NOMO-1 (cell line): ENCODE measurements at regions not wholly inside any gene's neighbourhood (a gene's known extent, or its start where the extent isn't known, plus 50 kb on each side); places are given as distances from the start of the nearest gene placed in this dataset.

Source experiments
- DNase-seq, 2 experiments: peaks; one replicate each; lab custom pipeline; 2025; ENCODE audit not compliant: unreplicated experiment in 2 of 2; lab: John Stamatoyannopoulos, UW

DNA sequence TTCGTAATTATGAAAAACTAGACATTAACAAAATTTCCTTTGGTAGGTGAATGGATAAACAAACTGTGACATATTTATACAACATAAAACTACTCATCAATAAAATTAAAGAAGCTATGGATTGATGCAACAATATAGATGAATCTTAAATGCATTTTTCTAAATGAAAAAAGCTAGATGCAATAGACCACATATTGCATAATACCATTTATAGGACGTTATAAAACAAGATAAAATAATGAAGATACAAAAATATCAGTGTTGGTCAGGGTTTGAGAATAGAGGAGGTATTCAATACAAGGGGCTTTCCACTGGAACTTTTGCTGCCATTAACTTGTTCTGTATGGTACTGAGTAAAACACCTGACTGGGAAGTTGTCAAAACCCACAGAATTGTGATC lies 314.4 kb downstream of the GRB14 start:
- no peak for DNase-seq

DNA sequence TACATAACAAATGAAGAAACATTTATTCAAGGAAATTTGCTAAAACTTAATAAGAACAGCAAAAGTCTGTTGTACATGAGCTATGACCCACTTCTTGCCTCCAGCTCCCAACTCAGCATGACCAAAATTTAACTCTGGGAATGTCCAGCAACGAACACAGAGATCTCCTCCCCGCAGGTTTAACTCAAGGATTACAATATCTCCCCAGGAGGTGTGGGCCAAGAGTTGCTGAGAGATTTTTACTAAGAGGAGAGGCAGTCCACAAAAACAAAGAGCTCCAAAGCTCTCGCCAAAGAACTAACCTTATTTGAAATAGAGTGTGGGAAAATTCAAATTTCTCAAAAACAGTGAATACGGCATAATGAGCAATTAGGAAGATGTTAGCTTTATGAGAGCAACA lies 318.5 kb downstream of the GRB14 start:
- DNase-seq = no peak

DNA sequence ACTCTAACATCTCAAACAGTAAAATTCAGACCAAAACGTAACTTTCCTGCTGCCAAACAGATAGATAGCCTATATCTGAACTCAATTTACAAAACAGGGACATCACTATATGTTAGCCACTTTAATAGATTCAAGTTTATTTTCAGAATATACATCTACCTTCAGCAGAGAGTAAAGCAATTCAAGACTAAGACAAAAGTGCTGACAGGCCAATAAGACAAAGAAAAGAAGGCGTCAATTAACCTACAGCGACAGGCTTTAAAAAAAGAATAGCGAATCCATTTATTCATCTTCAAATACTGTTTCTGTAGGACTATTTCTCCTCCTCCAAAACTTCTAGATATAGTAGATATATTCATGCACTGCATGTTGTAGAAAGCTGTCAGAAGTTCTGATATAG lies 333.0 kb downstream of the GRB14 start:
- DNase-seq = no peak

DNA sequence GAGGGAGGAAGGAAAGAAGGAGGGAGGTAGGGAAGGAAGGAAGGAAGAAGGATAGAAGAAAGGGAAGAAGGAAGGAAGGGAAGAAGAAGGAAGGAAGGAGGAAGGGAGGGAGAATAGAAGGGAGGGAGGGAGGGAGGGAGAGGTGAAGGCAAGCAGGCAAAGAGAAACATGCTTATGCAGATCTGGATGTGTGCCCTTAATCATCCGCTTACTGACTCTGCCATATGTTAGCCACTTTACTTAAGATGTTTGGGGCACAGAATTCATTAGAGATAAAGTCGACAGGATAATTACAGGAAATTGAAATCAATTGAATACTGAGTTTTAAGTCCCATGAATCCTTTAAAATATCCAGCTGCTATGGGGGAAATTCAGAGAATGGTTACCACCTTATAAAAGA lies 334.2 kb downstream of the GRB14 start:
- DNase-seq = no peak

DNA sequence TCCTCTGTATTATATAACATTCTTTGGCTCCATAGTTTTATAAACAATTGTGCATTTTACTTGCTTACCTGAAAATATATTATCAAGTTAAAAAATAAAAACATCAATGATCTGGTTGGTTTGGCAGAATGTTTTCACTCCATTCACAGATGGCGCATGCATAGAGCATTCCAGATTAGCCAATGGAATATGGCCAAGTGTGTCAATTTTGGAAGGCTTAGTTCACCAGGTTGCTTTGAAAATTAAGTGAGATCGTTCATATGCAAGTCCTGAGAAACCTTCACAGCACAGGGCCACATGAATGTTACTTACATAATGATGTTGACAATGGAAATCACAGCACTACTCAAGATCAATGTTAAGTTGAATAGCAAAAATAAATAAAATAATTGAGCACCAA lies 335.7 kb downstream of the GRB14 start:
- DNase-seq = no peak

DNA sequence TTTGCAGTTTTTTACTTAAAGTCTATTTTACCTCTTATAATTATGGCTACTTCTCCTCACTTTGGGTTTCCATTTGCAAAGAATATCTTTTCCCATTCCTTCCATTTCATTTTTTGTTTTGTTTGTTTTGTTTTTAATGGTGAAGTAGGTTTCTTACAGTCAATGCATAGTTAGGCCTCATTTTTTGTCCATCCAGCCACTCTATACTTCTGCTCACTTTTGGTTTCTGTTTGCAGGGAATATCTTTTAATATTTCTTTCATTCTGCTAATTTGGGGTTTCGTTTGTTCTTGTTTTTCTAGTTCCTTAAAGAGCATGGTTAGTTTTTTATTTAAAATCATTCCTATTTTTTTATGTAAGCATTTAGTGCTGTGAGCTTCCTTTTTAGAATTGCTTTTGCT lies 339.4 kb downstream of the GRB14 start:
- no peak for DNase-seq

DNA sequence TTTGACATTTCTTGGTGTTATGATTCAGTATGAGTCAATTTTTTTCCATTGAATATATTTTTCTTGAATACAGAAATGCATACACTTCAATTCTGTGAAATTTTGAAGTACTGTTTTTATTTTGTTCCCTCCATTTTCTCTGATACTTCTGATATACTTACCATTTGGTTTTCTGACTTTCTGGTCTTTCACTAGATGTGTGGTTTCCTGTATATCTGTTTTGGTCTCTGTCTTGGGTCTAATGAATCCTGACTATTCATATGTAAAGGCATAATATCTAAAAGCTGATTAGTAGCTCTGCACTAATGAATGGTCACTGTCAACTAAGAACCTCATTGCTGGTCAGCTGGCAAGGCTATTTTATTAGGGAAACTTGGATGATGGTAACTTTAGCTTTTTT lies 345.6 kb downstream of the GRB14 start:
- DNase-seq = no peak

DNA sequence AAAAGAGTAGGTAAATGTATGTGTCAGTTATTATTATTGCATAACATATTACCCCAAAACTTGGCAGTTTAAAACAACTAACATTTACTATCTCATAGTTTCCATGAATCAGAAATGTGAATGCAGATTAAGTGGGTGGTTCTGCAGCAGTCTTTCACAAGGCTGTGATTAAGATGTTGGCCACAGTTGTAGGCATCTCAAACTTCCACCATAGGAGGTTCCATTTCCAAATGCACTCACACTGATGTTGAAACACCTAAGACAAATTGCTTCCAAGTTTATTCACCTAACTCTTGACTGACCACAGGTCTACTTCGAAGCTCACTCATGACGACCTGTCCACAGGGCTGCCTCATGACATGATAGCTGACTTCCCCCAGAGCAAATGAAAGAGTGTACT lies 360.8 kb downstream of the GRB14 start:
- DNase-seq = no peak

DNA sequence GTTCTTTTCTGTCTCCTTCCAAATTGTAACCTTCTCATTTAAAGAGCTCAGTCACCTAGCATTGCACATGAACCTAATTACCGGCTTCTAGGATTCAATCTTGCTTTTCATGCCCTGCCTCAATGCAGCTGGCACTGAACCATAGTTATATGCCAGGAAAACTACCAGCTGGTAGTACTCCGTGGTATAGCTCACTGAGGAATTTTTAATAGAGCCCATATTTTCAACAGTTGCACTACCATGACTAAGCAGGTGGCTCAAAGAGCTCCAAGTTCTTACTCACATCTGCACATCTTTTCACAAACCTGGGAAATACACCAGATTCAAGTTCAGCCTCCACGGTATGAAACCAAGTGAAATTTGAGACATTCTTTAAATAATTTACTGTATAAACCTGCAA lies 363.5 kb downstream of the GRB14 start:
- no peak for DNase-seq

DNA sequence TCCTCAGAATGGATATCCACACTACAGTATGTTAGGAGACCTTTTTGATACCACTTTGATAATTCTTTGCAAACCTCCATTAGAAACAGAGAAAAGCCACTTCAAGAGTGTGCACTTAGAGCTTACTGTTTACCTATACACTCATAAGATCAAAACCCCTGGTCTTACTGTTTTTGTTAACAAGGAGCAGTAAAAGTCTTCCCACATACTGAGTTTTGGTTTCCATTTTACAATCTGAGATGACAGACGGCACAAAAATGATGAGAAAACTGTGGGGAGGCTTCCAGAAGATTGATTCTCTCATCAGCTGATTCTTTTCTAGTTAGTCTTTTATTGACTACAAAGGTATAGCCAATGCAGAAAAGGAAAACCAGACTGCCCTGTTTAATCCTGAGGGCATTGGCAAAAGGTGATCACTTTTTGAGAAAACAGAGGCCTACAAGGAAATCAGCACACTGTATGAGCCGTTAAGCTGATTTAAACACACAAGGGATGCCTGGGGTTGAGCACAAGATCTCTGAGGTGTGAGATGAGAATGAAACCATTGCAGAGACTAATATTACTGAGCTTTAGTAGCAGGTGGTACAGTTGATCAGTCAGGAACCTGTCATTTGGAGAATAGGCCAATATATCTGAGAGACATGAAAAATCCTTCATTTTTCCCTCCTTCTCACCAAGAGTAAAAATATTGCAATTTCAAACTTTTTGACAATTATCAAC lies 368.6 kb downstream of the GRB14 start:
- no peak for DNase-seq

DNA sequence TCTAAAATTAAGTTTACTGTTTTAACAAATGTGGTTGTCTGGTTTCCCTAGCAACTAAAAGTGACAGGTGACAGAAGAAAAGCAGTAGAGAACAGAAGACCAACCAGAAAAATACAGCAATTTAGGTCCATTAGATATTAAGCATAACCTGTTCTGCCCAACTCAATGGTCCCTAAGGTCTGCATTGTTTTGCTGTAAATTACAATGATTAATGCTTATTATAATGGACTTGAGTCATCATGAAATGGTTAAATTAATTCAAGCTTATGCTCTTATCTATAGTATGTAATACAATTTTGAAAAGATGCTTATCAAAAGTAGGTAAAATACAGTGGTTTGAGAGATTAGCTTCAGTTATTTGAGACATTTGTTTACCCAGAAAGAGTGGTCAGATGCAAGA lies 378.0 kb downstream of the GRB14 start:
- DNase-seq = no peak

DNA sequence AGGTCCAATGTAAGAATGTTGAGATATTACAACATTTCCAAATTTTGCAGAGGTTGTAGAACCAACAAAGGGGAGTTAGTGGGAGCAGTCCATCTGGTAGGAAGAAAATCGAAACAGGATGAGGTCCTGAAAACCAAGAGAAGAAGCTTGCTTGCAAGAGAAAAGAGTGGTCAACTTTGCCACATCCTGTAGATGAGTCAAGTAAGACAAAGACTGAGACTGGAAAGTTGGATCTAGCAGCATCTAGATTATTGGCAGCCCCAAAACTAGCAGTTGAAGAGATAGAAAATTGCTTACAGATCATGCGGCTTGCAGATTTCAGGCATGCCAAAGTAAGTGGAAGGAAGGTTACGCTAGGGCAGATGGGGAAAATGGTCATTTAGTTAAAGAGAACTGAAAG lies 378.9 kb downstream of the GRB14 start:
- DNase-seq = no peak

DNA sequence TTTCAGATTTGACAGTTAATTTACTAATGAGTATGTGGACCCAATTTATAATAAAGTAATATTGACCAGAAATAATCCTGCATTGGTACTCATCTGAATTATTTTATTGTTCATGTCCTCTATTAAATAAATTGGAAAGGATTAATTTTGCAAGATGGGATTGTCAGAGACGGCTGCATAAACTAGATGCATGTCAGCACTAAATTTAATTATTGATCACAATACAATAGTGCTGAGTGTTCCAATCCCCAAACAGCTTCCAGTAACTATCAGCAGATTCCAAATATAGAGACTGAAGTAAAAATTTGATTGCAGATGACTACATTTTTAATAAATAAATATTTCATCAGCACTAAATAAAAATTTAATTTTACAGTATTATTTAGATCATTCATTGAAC lies 387.2 kb downstream of the GRB14 start:
- DNase-seq = no peak

DNA sequence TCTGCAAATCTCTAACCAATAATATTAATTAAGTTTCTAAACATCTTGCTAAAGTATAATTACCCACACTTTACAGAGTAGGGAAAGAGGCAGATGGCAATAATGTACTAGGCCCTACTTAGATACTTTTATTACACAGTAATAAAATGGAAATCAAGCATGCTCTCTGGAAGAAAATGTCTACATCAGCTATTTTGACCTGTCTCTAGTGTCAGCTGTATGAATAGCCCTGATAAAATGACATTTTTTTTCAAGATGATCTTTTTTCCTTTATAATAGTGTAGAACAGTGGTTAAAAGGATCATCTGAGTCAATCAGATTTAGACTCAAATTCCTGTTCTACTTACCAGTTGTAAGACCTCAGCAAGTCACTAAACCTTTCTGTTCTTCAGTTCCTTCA lies 397.3 kb downstream of the GRB14 start:
- no peak for DNase-seq

DNA sequence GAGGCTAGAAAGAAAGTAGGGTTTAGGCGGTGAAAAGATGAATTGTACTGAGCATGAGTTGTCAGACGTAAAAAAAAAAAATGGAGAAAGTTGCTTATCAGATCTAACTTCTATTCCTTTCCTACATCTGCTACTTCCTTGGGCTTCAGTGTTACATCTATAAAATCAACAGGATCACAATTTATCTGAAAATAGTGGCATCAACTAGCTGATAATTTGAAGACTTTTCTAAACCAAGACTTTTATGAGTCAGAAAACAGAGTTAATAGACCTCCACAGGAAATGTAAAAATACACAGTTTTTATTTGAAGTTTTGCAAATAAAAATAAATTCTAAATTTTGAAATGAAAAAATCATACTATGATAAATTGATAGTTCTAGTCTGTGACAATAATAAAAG lies 399.8 kb downstream of the GRB14 start:
- no peak for DNase-seq

DNA sequence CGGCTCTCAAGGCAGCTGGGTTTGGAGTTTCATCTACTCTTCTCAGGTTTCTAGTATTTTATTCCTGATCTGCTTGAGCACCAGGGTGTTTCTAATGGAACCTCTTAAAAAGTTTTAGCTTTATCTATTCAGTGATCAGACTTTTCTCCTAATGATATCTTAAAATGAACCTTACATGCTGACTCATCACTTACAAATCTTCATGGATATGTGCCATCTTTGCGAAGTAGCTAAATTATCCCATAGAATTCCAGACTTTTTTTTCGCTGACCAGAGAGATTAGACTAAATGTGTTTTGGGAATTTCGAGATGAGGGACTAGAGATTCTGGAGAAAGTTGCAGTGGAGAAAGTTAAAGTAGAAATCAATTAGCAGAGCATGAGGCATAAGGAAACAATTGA lies 401.0 kb downstream of the GRB14 start:
- no peak for DNase-seq

DNA sequence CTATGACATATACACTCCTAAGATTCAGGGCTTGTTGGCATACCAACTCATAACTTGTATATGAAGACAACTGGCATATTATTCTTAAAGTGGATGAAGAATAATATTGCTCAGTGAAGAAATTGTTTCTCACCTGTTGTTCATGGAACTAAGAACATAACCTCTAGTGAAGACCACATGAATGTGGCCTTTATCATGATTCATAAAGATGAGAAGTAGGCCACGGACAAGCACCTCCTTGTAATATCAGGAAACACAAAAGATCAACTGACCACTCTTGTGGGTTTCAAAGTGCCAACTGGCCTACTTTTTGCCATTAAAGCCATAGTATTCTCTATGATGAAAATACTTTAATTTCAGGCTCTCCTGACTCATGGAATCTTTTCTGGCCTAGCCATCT lies 407.4 kb downstream of the GRB14 start:
- DNase-seq = no peak

DNA sequence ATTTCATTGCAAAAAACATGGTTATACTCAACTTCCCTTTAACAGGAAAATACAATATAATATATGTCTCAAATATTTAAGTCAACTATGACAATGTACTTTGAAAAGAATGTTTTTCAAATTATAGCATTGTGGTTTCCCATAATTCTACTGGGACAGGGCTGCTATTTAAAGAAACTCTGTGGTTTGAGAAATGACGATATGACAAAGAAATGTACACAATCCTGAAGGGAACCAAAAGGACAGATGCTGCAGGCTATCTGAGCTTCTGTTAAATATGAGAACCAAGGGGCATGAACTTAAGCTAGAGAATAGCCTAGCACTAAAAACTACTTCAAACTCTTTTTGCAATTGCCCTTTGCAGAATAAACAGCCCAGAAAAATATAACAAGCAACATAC lies 415.9 kb downstream of the GRB14 start:
- DNase-seq = no peak

DNA sequence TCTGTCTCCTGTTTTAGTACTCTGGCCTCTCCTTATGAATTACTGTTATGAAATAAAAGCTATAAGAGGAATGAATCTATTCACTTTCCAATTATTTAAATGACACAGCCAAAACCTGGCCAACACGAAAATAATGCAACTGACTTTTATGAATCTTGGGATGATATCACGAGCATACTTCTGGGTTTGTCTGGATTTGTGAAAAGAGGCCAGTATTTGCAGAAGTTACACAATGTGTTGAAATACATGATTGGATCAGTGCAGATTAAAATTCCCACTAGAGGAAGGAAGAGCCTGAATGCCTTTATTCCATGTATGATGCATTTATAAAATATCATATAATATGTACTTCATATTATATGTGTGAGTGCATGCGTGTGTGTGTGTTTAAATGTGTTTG lies 418.2 kb downstream of the GRB14 start:
- no peak for DNase-seq

DNA sequence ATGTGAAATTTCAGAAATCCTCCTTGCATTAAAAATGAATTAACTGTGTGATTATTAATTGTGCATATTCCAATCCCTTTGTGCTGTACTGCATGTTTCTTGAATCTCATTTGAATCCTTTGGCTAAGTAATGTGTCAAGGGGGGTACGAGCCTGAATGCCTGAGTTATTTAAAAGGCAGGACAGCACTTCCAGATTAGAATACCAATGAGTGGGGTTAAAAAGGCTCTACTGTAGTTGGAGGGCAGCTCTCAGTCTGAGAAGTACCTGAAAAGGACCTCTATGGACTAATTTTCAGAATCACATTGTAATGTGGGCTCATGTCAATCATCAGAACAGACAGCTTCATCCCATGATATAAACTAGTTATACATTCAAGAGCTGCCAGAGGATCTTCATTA lies 423.0 kb downstream of the GRB14 start:
- DNase-seq = no peak

DNA sequence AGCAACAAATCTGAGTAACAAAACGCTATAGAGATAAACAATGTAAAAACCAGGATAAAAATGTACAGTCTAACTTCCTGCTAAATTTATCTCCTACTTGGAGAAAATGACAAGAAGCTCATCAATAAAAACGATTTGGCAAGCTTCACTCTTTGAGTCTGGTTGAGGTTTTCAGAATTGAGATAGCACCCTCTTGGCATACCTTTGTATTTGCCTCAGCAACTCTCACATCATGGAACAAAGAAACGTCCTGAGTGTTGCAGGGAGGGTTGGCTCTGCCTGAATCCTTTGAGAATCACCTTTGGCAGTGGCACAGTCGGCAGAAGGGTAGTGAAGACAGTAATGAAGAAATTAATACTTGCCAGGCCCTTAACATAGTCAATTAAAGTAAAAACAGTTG lies 430.6 kb downstream of the GRB14 start:
- no peak for DNase-seq

DNA sequence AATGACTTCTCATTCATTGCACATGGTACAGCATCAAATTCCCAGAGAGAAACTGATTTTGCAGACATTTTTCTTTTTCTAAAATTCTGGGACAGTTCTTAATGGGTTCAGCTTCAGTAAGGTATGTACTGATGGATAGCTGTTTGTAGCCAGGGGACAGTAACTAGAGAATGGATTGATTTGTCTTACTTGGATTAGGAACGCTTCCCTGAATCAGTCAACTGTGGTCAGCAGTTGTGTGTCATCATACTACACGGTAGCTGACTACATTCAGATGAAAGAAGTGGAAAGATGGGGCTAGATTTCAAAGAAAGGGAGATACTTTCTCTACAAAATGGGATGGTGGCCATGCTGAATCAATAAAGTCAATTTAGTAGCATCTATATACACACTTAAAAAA lies 431.4 kb downstream of the GRB14 start:
- DNase-seq = no peak

DNA sequence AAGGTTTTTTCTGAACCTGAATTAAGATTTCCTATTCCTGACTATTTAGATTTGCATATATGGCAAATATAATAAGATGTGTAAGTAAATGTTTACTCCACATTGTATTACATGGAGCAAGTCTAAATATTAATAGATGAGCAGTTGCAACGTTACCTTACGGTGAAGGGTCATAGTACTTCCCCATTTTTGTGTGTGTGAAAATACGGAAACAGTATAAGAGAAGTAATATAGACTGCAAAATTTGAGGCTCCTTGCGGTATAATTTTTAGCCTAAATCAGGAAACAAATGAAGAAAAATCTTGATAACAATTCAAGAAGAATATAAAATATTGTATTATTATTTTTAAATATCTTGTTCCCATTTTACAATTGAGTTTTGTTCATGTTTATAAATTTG lies 434.2 kb downstream of the GRB14 start:
- DNase-seq = peak in 1 of 2 experiments; percentile 26
